ENCODE measurements at regions not wholly inside any gene's neighbourhood (a gene's known extent, or its start where the extent isn't known, plus 50 kb on each side); places are given as distances from the start of the nearest gene placed in this dataset.

DNA sequence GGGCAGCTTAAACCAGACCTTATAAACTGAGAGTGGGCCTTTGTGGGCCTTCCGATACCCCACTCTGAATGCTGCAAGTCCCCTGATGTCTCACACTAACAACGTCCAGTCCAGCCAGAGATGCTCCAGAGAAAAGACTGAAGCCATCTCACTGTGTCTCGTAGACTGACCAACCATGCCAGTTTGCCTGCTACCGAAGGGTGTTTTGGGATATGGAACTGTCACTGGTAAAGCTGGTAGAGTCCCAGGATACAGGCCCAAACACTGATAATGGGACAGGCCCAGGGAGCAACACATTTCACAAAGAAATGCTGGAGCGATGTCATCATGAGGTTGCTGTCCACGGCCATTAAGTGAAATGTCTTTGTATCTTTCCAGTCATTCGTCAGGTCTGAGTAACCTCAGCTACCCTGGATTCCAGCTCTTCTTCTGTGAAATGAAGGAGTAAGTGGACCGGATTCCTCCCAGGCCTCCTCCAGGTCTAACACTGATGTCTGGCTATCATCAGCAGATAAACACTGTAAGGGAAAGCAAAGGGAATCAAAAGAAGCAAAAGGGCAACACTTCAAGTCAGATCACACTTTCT lies 81.6 kb downstream of the SLC5A7 start:
- TF ChIP-seq POLR2AphosphoS5 (IDR thresholded peaks at IDR 0.05; ENCODE audit: low read depth, low read length) (no peak), SIN3A (IDR thresholded peaks at IDR 0.05; ENCODE audit: borderline replicate concordance, insufficient read depth, low read length) (no peak), REST (IDR thresholded peaks at IDR 0.05; ENCODE audit: insufficient read depth in 1 of 2, low read depth in 2 of 2, low read length in 2 of 2) (no peak), FOXP2 (optimal IDR thresholded peaks at IDR 0.05; ENCODE audit: borderline replicate concordance, extremely low read depth, extremely low read length, insufficient read depth) (no peak), TAF1 (IDR thresholded peaks at IDR 0.05; ENCODE audit: borderline replicate concordance, insufficient read depth, low read length) (no peak)

DNA sequence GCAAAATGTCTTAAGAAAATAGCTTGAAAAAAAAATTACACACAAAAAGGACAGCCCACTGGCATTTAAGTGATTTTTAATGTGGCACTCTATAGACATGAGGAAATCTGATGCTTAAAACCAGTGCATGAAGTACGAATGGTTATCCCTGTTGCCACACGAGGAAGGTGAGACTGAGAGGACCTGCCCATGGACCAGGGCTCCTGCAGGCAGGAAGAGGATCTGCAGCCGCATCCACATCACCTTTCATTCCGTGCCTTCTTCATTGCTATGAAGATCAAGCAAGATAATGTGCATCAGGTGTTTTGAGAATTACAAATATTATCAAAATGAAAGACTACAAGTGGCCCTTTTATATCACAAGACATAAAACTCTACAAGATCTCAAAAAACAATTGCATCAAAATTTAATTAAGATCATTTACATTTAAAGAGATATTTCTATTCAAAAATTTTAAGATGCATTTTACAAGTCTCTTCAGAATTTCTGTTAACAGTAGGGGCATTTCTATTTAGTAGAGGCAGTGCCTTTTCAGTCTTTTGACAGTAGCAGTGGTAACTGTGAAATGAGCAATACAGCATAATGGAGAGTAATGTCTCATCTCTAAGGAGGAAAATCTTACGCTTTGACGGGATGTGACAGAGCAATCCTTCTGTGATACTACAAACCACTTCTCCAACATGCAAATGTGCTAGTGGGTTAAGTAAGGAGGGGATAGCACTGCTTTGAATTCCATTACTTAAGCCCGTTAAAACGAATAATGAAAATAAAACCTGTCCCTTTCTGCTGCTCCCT lies 83.4 kb downstream of the SLC5A7 start:
- TF ChIP-seq TAF1 (IDR thresholded peaks at IDR 0.05; ENCODE audit: borderline replicate concordance, insufficient read depth, low read length) (no peak), POLR2AphosphoS5 (IDR thresholded peaks at IDR 0.05; ENCODE audit: low read depth, low read length) (no peak), FOXP2 (optimal IDR thresholded peaks at IDR 0.05; ENCODE audit: borderline replicate concordance, extremely low read depth, extremely low read length, insufficient read depth) (no peak), SIN3A (IDR thresholded peaks at IDR 0.05; ENCODE audit: borderline replicate concordance, insufficient read depth, low read length) (no peak), REST (IDR thresholded peaks at IDR 0.05; ENCODE audit: insufficient read depth in 1 of 2, low read depth in 2 of 2, low read length in 2 of 2) (no peak)

DNA sequence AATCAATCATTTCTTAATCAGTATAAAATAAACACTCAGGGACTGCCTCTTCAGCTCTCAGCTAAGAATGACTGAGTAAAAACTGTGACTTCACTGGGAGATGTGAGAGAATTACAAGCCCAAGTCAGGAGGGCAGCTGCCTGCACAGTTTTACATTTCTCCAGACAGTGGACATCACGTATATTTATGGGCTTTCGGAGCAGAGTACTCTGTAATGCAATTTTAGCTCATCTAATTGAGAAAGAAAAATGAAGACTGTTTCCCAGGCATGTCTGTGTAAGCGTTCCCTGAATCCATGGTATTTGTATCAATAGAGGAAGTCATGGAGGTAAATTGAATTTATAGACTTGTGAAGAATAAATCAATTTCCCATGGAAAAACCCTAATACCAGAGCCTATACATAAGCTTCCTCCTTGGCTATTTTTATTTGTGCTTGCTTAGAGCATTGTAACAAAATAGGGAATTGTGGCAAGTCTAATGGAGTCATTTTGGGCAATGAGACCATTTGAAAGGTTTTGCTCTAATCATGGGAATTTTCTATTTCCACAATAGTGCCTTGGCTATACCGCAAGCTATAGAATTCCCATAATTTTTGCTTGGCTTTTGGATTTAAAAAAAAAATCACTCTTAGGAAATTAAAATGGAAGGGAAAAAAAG lies 87.2 kb downstream of the SLC5A7 start:
- no peak for TF ChIP-seq FOXP2 (optimal IDR thresholded peaks at IDR 0.05; ENCODE audit: borderline replicate concordance, extremely low read depth, extremely low read length, insufficient read depth)
- TF ChIP-seq SIN3A (IDR thresholded peaks at IDR 0.05; ENCODE audit: borderline replicate concordance, insufficient read depth, low read length), result no peak
- TF ChIP-seq REST (IDR thresholded peaks at IDR 0.05; ENCODE audit: insufficient read depth in 1 of 2, low read depth in 2 of 2, low read length in 2 of 2), result no peak
- TF ChIP-seq TAF1 (IDR thresholded peaks at IDR 0.05; ENCODE audit: borderline replicate concordance, insufficient read depth, low read length), result no peak
- TF ChIP-seq POLR2AphosphoS5 (IDR thresholded peaks at IDR 0.05; ENCODE audit: low read depth, low read length), result no peak

GRCh38 chr2:108074150-108074549 lies 87.8 kb downstream of the SLC5A7 start:
- TF ChIP-seq POLR2AphosphoS5 (IDR thresholded peaks at IDR 0.05; ENCODE audit: low read depth, low read length), result no peak
- no peak for TF ChIP-seq REST (IDR thresholded peaks at IDR 0.05; ENCODE audit: insufficient read depth in 1 of 2, low read depth in 2 of 2, low read length in 2 of 2)
- TF ChIP-seq FOXP2 (optimal IDR thresholded peaks at IDR 0.05; ENCODE audit: borderline replicate concordance, extremely low read depth, extremely low read length, insufficient read depth), result no peak
- TF ChIP-seq TAF1 (IDR thresholded peaks at IDR 0.05; ENCODE audit: borderline replicate concordance, insufficient read depth, low read length), result no peak
- no peak for TF ChIP-seq SIN3A (IDR thresholded peaks at IDR 0.05; ENCODE audit: borderline replicate concordance, insufficient read depth, low read length)
